ENCODE measurements at regions not wholly inside any gene's neighbourhood (a gene's known extent, or its start where the extent isn't known, plus 50 kb on each side); places are given as distances from the start of the nearest gene placed in this dataset.

- no peak overlapping the region for H2AFZ ChIP-seq (ENCODE audit: low read length)
- H2BK120ac ChIP-seq (ENCODE audit: low read depth, low read length, poor library complexity, severe bottlenecking), result no peak overlapping the region
- no peak for TF ChIP-seq CTCF (conservative IDR thresholded peaks at IDR 0.05)
Measured at GRCh38 chr7:41421056-41421455, 281.8 kb downstream of the INHBA start.

More at GRCh38 chr7:41421056-41421455, 281.8 kb downstream of the INHBA start:
- H3K9me3 Mint-ChIP-seq, result no peaks in the 10 kb centered on the region
- no peaks in the 10 kb centered on the region for H3K36me3 Mint-ChIP-seq (ENCODE audit: insufficient read depth in 1 of 3, low read depth in 3 of 3)
- Histone ChIP-seq H4K91ac (ENCODE audit: insufficient read length, low read depth, low read length) (no peak overlapping the region), H3K18ac (ENCODE audit: insufficient read length, low read depth, low read length) (no peak overlapping the region), H4K20me1 (ENCODE audit: control insufficient read depth, insufficient read depth, insufficient read length) (no peaks in the 10 kb centered on the region), H3K4me2 (ENCODE audit: insufficient read depth, insufficient read length, low read length) (no peak overlapping the region), H3K56ac (ENCODE audit: insufficient read length, low read depth, low read length) (no peak overlapping the region), H4K5ac (ENCODE audit: insufficient read length, low read depth, low read length) (no peak overlapping the region), H3K79me1 (ENCODE audit: insufficient read depth, low read depth, low read length, poor library complexity, severe bottlenecking) (no peaks in the 10 kb centered on the region), H3K4ac (ENCODE audit: low read depth, low read length) (no peak overlapping the region), H2BK20ac (ENCODE audit: low read depth, low read length, poor library complexity, severe bottlenecking) (no peak overlapping the region), H3K79me2 (ENCODE audit: insufficient read depth, low read length) (no peaks in the 10 kb centered on the region), H3K9me3 (ENCODE audit: control insufficient read depth, low read depth, low read length) (no peaks in the 10 kb centered on the region), H4K8ac (replicated peaks; ENCODE audit: insufficient read length, low read depth, low read length) (no peak overlapping the region), H3K23me2 (ENCODE audit: insufficient read length, low read depth, low read length, poor library complexity, severe bottlenecking) (no peaks in the 10 kb centered on the region), H2AK5ac (ENCODE audit: insufficient read length, low read length) (no peak overlapping the region), H3K23ac (ENCODE audit: insufficient read length, low read depth, low read length) (no peak overlapping the region), H3K9ac (ENCODE audit: extremely low read depth, insufficient read length, low read length) (no peak overlapping the region), H3K27me3 (ENCODE audit: insufficient read depth, low read length) (no peaks in the 10 kb centered on the region), H3T11ph (ENCODE audit: low read length) (no peak overlapping the region), H3K4me1 (ENCODE audit: insufficient read depth, low read length) (0 out of 2 replicates have a peak, but pooled peaks cover 4% of the 10 kb centered on the region), H2BK5ac (ENCODE audit: insufficient read length, low read length) (no peak overlapping the region), H3K27ac (ENCODE audit: insufficient read length, low read depth, low read length) (no peak overlapping the region), H2BK15ac (ENCODE audit: low read depth, low read length) (no peak overlapping the region), H3K14ac (ENCODE audit: insufficient read depth, low read length) (no peak overlapping the region), H2BK12ac (ENCODE audit: insufficient read length, low read depth, low read length) (no peak overlapping the region)
- no peak overlapping the region for H3K4me3 Mint-ChIP-seq
- WGBS (ENCODE audit: extremely low coverage, insufficient read length, low lambda C conversion rate), result no CpG with 5 or more reads among the region's 3 CpGs
- H3K27me3 Mint-ChIP-seq (ENCODE audit: low read depth), result no peaks in the 10 kb centered on the region
- peaks cover 7% of the 10 kb centered on the region in 2 experiments for H3K4me1 Mint-ChIP-seq
- DNase-seq, result no peak
- no peak overlapping the region for H3K27ac Mint-ChIP-seq

All from H9 (cell line).